HFF-Myc (cell line): ENCODE measurements at regions not wholly inside any gene's neighbourhood (a gene's known extent, or its start where the extent isn't known, plus 50 kb on each side); places are given as distances from the start of the nearest gene placed in this dataset.

ENCODE experiments used
- DNase-seq: peaks from one replicate; pipeline ENCODE4 v3.0.0-alpha.2; 2011; ENCODE audit warnings: low read depth; ENCODE audit errors: extremely low read depth
- H3K4me3 ChIP-seq: replicated peaks from 2 replicates; pipeline ENCODE4 v1.5.1; 2011; ENCODE audit warnings: low read depth, mild to moderate bottlenecking, control low read depth, low read length
- TF ChIP-seq, protein P1 (sequence below): IDR thresholded peaks from 2 replicates; pipeline ENCODE4 v1.5.1; 2012; ENCODE audit warnings: mild to moderate bottlenecking, low read depth, low read length, control low read depth; ENCODE audit errors: missing control alignments

DNA sequence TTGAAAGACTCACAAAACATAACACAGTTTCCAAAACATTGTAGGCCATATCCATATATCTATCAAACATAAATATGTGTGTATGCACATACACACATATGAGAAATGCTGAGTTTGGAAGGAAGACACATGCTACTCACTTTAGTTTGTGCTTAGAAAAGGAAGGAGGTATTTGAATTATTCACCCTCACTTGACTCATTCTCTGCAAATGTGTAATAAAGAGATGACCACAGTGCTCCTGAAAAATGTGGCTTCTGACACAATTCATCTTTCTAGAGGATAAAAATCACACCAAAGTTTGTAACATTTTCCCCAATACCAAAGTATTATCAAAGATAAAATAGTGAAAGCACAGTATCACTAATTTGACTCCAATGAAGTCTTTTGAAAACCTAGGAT lies 950.1 kb downstream of the FAT4 start:
- DNase-seq = no peak
- H3K4me3 ChIP-seq = no peak overlapping the region
- TF ChIP-seq, protein P1, sequence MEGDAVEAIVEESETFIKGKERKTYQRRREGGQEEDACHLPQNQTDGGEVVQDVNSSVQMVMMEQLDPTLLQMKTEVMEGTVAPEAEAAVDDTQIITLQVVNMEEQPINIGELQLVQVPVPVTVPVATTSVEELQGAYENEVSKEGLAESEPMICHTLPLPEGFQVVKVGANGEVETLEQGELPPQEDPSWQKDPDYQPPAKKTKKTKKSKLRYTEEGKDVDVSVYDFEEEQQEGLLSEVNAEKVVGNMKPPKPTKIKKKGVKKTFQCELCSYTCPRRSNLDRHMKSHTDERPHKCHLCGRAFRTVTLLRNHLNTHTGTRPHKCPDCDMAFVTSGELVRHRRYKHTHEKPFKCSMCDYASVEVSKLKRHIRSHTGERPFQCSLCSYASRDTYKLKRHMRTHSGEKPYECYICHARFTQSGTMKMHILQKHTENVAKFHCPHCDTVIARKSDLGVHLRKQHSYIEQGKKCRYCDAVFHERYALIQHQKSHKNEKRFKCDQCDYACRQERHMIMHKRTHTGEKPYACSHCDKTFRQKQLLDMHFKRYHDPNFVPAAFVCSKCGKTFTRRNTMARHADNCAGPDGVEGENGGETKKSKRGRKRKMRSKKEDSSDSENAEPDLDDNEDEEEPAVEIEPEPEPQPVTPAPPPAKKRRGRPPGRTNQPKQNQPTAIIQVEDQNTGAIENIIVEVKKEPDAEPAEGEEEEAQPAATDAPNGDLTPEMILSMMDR = no peak

DNA sequence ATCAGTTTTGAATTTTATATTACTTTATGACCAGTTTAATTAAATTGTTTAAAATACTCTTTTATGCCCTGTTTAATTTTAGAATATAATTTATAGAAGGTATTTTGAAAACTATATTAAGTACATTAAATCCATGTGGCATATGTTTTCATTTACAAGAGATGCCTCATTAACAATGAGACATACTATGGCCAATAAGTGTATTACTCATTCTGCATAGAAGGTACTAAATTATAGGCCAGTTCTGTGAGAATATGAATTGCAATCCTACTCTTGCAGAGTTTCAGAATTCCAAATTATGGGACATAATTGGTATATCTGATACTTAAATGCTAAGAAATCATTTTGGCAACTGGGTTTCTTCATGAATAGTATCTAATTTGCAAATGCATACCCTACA lies 951.1 kb downstream of the FAT4 start:
- no peak for DNase-seq
- H3K4me3 ChIP-seq = no peak overlapping the region
- TF ChIP-seq, protein P1 = no peak

DNA sequence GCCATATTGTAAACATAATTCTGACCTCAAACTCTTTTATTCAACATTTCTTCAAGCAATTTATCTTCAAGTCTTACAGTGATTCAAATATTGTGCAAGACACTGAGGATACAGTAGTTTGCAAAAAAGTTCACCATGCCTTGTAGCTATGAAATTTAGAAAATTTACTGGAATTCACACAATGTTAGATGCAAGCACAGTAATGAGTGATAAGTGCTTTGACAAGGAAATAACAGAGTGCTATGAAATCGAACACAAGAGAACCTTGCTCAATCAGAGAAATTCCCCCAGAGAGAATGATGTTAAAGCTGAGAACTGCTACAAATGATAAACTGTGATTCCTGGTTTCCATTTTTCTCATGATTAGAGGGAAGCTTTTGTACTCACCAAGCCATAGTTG lies 952.9 kb downstream of the FAT4 start:
- TF ChIP-seq, protein P1 = no peak
- H3K4me3 ChIP-seq = no peak overlapping the region
- DNase-seq = no peak

DNA sequence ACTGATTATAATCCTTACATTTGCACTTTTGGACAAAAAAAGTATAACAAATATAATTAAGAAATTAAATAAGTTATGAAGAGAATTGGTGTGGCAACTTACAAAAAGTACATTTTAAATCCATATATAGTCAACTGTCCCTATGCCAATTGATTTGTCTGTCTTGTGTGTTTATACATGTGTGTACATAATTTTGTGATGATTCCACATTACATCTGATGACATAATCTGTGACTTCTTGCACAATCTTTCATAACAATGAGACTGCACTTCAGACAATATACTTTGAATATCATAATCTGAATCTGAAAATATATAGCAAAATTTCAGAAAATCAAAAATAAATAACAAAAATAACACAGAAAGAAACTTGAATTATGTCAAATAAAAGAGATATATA lies 953.4 kb downstream of the FAT4 start:
- H3K4me3 ChIP-seq = no peak overlapping the region
- no peak for DNase-seq
- TF ChIP-seq, protein P1 = no peak

DNA sequence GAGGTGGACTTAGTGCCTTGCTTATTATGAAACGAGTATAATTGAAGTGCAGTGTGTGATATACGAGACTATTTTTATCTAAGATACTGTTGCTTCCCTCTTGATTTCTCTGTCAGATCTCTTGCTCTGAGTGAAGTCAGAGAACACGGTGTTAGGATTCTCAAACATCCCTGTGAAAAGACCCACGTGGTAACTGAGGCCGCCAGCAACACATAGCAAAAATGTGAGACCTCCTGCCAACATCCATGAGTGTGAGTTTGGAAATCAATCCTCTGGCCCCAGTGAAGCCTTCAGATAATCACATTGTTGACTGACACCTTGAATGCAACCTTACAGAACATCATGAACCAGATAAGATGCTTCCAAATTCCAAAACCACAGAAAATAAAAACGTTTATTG lies 954.4 kb downstream of the FAT4 start:
- TF ChIP-seq, protein P1 = no peak
- no peak for DNase-seq
- no peak overlapping the region for H3K4me3 ChIP-seq

DNA sequence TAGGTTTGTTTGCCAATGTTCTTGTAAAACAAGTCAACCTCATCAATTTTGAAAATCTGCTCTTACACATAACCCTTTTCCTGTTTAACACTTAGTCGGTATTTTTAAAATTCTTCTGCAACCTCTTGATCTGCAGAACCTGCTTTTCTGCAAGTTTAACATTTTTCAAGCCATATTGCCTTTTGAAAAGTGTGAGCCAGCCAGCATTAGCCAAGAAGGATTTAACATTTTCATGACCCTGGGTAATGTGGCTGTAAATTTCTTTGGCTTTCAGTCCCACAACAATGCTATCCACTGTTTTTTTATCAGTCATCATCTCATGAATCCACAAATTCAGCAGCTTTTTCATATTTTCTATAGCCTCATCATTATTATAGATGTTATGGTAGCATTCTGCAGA lies 956.5 kb downstream of the FAT4 start:
- no peak for DNase-seq
- no peak overlapping the region for H3K4me3 ChIP-seq
- TF ChIP-seq, protein P1 = no peak

DNA sequence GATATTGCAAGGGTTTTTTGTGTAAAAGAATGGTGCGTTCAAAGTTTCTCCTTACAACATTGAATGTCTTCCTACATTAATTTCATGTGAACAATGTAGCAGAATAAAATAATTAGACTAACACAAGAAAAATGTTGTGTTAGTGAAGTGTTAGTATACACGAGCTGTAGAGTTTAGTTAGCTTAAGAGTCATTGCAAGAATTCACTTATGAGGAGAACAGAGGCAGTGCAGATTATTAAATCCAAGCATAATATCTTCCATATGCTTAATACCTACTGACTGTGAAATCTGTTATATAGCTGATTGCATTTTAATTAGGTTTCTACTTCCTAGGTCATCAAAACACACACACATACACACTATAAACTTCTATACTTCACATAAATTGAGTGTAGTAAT lies 959.0 kb downstream of the FAT4 start:
- TF ChIP-seq, protein P1 = no peak
- H3K4me3 ChIP-seq = no peak overlapping the region
- DNase-seq = no peak
